Amniotic stem cell (primary cell): ENCODE measurements at regions not wholly inside any gene's neighbourhood (a gene's known extent, or its start where the extent isn't known, plus 50 kb on each side); places are given as distances from the start of the nearest gene placed in this dataset.

Experiments used
- DNase-seq: peaks from one replicate; lab custom pipeline; 2025; lab: John Stamatoyannopoulos, UW

GRCh38 chrX:20620306-20620705 lies 353.6 kb upstream of the RPS6KA3 start:
- no peak for DNase-seq

- DNase-seq = no peak
Measured at GRCh38 chrX:20609916-20610415, 343.3 kb upstream of the RPS6KA3 start.

DNA sequence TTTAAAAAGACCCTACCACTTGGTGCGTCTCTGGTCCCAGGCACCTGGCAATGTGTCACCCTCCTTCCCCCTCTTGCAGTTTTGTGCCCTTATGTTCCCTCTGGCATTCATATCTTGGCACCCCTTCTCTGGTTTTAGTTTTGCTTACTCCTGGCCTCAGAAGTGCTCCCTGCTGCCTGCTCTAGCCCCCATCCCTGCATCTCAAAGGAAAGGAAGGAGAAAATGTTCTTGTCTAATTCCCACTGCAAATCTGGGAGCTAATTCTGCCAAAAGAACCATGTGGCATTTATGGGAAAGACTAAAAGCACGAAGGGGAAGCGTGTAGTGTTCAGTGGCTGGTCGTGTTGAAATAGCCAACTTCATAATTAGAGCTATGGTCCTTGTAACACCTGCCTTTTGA lies 340.1 kb upstream of the RPS6KA3 start:
- DNase-seq = no peak

DNA sequence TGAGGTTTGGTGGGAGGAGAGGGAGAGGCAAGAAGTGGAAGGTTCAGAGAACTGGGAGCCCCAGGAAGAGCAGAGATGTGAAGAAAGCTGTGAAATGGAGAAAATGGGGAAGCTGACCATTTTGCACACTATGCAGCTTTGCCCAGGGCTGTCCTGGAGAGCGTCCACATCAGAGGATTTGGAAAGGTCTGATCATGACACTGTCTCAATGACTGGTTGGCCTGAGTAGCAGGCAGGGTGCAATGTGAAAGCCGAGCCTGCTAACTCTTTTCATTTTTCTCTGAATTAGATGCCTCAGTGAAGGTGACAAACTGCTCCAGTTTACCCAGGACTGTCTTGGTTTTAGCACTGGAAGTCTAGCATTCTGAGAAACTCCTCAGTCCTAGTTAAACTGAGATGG lies 330.1 kb upstream of the RPS6KA3 start:
- DNase-seq = no peak

DNA sequence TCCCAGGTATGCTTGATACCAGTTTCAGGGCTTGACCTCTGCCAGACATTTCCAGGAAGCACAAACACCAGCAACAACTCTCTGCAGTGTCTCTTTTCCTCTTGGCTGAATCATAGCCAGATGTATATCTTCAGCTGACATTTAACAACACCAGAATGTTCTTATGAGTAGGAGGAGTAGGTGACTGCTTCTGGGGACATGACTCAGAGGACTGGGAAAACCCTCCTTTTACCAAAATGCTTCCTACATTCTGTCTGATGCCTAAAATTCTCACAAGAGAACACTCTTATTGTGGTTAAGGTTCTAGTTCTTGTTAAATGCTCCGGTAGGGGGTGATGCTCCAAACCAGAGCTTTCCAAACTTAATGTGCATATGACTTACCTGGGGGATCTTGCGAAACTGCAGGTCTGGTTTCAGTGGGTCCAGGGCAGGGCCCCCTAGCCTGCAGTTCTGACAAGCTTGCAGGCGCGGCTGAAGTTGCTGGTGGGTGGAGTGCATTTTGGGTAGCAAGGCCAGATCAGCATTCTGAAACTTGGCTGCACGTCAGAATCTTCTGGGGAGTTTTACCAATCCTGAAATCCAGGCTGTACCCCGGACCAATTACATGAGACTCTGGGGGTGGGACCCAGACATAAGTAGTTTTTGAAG lies 329.3 kb upstream of the RPS6KA3 start:
- DNase-seq = no peak

DNA sequence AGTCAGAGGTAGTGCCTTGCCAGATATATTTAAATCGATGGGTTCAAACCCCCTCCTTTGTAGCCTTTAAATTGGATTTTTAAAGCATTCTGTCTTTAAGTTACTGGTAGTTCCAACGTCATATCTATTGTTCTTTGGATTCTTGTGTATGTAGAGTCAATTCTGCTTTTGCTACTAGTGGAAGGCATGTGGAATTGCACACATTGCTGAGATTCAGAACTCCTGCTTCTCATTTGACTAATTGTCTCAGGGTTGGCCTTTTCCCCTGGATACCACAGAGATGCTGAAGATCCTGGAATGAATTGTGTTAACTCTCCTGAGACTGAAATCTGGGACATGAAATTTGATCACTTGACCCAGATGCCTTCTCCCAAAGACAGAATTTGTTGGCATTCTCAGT lies 328.3 kb upstream of the RPS6KA3 start:
- no peak for DNase-seq

GRCh38 chrX:20593836-20594235 lies 327.1 kb upstream of the RPS6KA3 start:
- no peak for DNase-seq

DNA sequence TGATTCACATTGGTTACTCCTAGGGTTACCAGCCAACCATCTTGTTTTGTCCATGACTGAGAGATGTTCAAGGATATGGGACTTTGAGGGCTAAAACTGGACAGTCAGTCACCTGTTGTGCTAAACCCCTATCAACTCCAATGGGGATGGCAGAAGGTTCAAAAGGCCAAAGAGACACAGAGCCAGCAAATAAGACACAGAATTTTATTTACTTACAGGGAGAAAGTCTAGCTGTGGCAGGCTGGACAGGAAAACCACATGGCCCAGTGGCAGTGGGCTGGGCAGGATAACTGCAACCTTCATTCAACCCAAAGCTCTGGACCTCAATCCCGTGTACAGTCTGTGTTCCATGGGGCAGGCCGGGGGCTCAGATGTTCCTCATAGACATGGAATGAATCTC lies 326.7 kb upstream of the RPS6KA3 start:
- DNase-seq = no peak

DNA sequence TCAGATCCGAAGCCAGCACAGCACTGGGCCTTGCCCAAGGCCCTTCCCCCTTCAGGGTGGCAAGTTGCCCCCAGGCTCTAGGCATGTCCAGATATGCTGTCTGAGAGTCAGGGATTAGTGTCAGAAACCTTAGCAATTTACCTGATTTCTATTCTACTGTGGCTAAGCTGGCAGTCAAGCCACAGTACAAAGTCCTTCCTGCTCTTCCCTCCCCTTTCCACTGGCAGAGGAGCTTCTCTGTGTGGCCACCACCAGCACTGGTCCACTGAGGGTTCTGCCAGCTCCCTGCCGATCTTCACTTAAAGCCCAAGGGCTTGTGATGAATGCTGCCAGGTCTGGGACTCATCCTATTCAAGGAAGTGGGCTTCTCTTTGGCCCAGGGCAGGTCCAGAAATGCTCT lies 324.5 kb upstream of the RPS6KA3 start:
- DNase-seq = no peak

- DNase-seq = no peak
Measured at GRCh38 chrX:20585782-20586181, 319.1 kb upstream of the RPS6KA3 start.

- no peak for DNase-seq
Measured at GRCh38 chrX:20571611-20572010, 304.9 kb upstream of the RPS6KA3 start.

DNA sequence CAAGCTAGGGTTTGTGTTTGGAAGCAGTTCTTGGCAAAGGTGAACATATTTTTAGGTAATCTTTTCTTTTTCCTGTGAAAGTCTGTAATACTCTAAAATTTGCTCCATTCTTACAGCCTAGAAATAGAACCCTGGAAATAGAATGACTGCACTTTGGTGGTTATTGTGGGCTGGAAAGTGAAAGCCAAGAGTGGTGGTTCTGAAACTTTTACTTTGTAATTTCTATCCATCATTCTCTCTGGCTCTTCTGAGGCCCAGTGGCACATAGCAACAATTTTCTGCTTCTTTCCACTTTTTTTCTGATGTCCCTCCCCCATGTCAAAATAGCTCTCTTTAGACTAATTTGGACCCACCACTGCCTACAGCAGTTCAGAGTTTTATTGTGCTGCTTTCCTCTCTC lies 300.4 kb upstream of the RPS6KA3 start:
- no peak for DNase-seq

DNA sequence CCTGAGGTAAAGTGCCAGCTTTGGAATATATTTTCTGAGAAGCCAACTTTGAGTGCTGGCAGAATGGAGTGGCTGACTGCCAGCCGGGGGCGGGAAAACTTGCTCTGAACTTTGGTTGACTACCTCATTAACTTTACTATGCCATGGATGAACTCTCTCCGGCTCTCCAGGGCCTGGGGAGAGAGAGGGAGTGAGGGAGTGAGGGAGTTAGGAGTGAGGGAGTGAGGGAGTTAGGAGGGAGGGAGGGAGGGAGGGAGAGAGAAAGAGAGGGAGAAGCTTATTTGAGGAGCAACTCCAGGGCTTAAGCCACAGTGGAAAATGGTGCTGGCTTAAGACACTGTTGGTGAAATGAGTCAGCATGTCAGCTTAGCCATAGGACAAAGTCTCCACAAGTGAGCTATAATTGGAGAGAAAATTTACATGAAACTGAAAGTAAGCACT lies 280.9 kb upstream of the RPS6KA3 start:
- DNase-seq = no peak

DNA sequence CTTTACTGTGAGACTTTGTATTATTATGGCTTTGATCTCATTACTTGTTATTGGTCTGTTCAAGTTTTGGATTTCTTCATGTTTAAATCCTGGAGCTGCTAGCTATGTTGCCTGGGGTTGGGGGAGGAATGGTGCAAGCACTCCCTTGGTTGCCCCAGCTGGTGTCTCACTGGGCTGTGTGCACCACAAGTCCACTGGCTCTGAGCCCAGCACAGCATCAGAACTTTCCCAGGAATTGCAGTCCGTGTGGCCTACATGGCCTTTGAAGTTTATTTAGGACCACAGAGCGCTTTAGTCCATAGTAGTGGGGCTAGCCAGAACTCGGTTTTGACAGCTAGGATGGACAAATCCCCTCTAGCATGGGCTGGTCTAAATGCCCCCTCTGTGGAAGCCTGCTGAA lies 278.8 kb upstream of the RPS6KA3 start:
- no peak for DNase-seq

DNA sequence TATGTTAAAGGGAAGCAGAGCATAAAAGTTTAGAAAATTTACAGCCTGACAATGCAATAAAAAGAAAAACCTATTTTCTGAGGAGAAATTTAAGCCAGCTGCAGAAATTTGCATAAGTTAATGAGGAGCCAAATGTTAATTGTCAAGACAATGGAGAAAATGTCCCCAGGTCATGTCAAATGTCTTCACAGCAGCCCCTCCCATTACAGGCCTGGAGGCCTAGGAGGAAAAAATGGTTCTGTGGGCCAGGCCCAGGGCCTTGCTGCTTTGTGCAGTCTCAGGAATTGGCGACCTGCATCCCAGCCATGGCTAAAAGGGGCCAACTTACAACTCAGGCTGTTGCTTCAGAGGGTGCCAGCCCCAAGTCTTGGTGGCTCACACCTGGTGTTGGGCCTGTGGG lies 275.4 kb upstream of the RPS6KA3 start:
- no peak for DNase-seq

GRCh38 chrX:20538974-20539373 lies 272.3 kb upstream of the RPS6KA3 start:
- no peak for DNase-seq

DNA sequence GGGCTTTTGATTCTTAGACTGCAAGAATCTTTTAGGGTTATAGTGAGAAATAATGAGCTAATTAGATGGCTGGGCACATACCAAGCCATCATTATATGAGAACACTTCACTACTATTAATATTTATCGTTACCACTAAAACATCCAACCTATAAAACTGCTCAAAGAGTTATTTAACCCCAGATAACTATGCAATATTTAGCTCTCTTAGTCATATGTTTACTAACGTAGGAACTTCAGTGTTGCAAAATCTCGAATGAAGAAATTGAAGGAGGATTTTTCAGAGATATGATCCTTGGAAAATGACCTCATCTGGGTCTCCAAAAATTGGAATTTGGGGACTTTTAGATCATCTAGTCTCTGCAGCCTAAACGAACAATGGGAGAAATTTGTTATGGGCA lies 265.0 kb upstream of the RPS6KA3 start:
- no peak for DNase-seq

DNA sequence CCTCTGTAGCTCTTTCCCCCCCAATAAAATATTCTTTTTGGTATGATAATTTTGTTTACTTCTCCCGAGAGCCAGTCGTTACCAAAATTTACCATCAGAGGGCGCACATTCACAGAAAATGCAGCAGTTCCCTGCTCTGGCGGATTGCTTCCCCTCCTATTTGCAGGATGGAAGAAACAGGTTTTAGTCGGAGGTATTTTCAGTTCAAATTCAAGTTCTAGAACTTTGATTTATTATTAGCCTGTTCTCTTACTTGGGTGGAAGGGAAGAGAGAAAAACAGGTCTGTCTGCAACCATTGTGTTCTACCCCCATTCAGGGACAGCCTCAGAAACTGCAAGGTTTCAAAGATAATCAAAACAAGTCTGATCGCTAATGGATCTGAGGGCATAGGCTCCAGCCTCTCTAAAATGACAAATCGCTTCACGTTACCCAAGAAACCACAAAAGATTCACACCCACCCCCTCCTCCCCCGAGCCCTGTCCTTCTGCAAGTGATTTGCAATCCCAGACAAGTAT lies 263.8 kb upstream of the RPS6KA3 start:
- DNase-seq = peak; percentile 1

DNA sequence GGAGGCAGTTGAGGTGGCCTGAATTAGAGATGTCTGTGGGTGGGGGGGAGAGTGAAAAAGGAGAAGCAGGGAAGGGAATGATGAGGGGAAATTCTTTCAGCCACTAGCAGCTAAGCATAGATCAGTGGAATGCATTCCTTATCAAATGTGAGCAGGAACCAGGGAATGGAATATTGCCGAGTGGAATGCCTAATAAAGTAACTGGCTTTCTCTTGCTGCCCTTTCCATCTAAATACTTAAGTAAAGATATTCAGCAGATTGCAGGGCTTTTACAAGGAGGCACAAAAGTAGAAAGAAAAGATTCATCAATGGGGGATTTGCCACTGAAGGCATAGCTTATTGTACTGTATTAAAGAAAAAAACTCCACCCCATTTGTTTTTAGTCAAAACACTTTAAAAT lies 263.0 kb upstream of the RPS6KA3 start:
- DNase-seq = no peak

GRCh38 chrX:20529301-20529700 lies 262.6 kb upstream of the RPS6KA3 start:
- DNase-seq = no peak

DNA sequence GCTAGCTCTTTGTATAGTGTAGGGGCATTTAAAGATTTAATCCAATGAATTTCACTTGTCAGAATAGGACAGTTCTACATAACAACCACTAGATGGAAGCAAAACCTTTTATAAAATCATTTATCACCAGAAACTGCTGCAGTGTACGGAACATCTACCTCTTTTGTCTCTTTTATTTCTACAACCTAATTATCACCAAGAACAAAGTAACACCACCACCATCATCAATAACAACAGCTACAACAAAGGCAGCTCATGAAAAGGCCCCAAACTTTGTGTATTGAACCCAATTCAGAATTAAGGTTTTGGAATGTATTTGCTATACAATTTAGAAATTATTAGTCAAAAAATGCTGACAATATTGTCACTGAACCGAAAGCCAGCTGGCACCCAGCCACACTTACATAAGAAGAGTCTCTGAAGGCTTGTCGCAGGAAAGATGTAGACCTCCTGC lies 260.9 kb upstream of the RPS6KA3 start:
- DNase-seq = peak; percentile 10

GRCh38 chrX:20527041-20527440 lies 260.3 kb upstream of the RPS6KA3 start:
- no peak for DNase-seq

- no peak for DNase-seq
Measured at GRCh38 chrX:20523626-20524312, 257.1 kb upstream of the RPS6KA3 start.
